A172 (cell line): ENCODE measurements at regions not wholly inside any gene's neighbourhood (a gene's known extent, or its start where the extent isn't known, plus 50 kb on each side); places are given as distances from the start of the nearest gene placed in this dataset.
A peak's percentile ranks its signal among the peaks of the same experiment; 100 is the strongest.

Source experiments
- DNase-seq: peaks from one replicate; pipeline ENCODE4 v3.0.0-alpha.2; 2015; ENCODE audit warnings: low spot score

DNA sequence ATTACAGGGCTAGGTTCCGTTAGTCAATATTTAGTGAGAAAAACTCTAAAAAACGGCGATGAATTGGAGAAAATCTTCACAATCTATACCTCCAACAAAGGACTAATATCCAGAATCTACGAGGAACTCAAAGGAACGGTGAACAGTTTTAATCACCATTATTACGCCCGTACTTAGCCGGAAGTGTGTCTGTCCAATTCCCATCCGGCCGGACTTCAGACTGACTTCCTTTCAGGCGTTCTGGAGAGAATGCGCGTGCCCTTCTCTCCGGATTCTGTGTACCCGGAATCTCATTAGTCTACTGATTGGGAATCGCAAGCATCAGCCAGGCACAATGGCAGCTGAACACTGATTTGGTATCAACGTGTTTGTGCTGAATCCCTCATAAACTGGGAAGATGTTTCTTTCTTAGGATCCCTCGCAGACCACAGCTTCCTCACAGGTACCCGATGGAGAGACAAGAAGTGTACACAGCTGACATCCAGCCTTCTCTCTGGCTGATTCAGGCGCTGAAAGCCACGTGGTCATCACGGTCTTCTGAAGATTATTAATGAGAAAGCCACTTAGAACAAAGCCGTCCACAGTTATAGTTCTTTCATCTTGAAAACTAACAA, 239.9 kb downstream of the ZNF516 start:
- DNase-seq, result no peak

DNA sequence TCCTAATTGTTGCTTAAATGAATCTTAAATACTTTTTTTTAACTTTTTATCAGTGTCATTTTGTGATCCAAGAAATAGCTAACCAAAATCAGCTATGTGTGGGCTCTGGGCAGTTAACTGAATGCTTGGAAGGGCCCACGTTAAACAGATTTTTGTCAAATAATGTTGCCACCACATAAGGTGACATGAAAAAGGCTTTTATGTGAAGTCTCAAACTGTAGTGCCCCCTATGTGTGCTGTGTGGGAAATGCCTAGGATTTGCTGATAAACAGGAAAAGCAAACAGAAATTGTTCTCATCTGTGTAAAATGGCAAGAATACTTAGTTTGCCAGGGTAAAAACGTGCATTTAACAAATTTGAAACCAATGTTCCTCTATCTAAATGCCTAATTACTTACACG, 242.2 kb downstream of the ZNF516 start:
- DNase-seq, result no peak

DNA sequence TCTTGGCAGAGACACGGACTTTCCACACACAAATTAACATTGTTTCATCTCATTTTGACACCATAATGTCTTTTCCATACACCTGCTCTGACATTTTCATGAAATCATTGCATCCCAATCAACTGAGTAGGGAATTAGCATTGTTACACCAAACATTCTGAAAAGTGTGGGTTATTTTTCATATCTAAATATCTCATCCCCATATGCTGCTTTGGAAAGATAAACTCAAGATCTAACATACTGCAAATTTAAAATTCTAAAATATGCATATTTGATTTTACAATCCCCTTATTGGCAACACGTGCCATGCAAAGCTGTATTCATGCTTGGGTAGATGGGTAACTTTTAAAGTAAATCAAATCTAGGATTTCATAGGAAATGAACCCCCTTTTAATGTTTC, 242.9 kb downstream of the ZNF516 start:
- no peak for DNase-seq

DNA sequence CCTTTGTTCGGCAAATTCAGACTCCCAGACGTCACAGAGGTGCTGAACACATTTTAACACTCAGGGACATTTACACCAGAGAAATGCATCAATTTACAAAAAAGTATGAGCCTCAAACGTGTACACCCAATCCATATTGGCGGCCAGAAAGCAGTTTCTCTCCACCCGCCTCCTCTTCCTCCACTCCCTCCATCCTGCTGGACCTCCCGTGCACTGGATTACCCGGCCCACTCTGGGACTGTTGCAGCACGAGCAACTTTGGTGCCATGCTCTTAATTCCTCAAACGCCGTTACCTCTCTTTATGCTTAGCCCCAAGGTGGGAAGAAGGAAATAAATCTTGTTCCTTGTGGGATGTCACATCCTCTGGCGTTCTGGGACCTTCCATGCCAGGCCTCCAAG, 243.4 kb downstream of the ZNF516 start:
- no peak for DNase-seq

DNA sequence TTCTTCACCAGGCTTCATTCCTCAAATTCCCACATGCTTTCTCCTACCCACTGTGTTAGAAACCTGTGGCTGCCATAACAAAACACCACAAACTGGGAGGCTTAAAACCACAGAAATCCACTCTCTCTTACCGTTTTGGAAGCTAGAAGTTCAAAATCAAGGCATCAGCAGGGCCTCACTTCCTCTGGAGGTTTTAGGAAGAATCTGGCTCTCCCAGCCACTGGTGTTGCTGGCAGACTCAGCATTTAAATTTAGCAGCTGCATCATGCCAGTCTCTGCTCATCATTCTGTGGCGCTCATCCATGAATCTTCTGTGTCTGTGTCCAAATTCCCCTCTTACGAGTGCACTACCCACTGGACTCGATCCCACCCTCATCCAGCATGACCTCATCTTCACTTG, 248.5 kb downstream of the ZNF516 start:
- no peak for DNase-seq

DNA sequence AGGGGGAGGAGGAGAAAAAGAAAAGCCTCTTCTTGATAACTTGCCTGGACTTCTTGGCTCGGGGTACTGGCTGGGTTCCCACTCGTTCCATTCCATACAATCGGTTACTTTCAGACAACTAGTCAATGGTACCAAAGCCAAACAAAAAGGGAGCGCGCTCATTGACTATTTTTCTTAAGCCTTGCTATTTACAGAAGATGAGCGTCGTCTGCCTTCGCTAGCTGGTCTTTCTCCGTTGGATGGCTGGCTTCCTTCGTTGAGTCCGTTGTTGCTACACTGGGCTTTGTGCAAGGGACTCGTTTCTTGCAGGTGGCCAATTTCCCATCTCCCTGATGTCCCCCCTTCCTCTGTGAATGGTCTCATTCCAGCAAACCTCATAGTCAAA, 260.4 kb downstream of the ZNF516 start:
- DNase-seq, result no peak

DNA sequence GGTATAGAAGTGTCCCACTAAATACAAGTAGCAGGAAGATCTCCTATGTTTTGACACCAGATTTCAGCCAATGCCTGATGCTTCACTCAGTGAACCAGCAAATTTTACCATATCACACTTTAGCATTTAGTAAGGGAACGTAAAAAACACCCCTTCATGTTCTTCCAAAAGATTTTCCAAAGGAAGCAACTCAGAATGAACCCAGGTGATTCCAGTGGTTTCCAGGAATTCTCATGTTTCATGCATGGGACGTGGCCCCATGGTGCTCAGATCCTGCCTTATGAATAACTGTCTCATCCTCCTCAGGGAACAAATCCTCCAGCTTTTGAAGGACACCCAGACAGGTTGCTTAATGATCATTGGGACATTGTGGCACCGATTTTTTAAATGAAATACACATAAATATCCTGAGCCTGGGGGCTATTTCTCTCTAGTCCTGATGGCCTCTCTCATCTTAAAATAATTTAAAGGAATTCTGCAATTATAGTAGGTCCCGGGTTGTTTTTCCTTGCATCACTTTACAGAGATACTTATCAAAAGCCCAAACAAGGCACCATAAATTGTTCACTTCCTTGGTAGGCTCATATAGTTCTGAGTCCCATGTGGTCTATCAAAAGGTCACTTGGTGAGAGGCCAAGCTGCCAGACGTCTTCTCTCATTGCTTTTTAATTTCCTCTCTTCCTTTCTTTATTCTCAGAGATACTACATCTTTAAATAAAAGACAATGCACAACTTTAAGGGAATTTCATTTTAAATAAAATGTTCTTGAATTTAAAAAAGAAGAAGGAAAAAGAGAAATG, 261.0 kb downstream of the ZNF516 start:
- peak; percentile 4 for DNase-seq

DNA sequence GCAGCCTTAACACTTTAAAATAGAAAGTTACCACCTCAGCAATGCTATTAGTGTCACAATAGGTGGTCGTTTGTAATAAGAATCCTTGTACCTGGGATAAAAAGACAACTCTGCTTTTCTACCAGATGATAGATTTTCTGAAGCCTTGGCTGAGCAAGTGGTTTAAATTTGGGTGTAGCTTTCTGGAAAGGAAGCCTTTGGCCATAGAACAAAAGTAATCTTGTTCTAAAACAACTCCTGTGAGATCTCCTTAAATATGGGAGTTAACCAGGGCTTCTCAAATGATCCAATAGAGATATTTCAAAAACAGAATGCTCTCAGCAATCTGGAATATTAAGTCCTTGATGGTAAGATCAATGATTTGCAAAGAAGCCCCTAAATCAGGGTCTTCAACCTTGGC, 261.6 kb downstream of the ZNF516 start:
- DNase-seq, result no peak

DNA sequence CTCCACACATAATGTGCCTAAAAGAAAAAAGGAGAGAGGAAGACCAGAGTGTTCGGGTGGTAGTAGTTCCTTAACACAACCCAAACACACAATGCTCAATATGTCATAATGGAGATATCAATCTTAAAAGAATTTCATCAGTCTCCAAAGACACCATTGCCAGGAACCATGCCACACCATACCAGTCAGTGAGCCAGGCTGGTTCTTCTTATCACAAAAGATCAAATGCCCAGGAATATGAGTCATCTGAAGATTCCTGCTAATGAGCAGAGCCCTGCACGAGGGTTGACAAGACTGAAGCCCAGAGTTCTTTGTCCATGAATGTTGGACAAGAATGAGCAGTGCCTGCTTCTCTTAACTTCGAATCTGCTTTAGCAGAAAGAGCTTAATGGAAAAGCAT, 262.3 kb downstream of the ZNF516 start:
- peak; percentile 60 for DNase-seq

DNA sequence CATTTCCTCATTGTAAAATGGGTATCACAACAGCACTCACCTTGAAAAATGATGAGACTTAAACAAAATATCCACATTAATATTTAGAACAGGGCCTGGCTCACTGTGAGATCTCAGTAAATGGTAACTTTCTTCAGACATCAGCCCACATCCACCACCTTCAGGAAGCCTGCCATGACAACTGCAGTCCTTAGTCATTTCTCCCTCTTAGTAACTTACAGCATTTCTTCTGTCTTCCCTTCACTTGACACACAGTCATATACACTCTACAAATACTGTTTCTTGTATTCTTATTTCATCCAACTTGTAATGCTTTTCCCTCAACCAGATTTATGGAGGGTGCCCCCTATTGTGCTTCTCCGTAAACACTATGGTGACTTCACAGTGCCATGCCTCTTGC, 263.0 kb downstream of the ZNF516 start:
- no peak for DNase-seq

DNA sequence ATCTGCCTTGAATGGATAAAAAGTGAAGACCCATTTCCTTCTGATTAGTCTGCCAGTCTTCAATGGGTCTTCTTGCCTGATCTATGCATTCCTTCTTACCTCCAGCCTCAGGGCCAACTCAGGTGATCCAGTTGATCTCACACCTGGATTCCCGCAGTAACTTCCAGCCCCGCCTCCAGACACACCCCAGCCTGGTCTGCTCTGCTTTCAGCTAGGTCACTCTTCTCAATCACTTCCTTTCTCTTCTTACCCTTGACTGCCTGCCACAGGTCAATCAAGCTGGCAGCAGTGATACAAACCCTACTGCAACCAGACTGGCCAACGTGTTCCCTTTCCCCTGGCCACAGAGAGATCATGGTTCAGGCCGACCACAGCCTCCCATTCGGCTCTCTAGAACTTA, 263.6 kb downstream of the ZNF516 start:
- no peak for DNase-seq

DNA sequence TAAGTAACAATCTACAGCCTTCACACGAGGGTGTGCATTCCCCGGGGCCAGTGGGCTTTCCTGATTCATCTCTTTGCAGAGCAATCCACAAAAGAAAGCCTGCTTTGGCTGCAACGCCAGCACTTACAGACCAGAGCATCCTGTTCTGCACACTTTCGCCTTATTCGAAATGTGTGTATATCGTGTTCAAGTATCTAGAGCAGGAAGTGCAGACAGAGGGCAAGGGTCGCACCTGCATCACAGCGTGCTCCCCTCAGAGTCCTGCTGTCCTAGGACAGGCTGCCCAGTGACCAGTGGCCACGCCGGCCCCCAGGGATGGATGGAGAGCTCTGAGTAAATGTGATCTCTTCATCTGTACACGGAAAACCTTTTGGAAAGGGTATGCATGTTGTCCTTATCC, 264.3 kb downstream of the ZNF516 start:
- DNase-seq, result no peak

DNA sequence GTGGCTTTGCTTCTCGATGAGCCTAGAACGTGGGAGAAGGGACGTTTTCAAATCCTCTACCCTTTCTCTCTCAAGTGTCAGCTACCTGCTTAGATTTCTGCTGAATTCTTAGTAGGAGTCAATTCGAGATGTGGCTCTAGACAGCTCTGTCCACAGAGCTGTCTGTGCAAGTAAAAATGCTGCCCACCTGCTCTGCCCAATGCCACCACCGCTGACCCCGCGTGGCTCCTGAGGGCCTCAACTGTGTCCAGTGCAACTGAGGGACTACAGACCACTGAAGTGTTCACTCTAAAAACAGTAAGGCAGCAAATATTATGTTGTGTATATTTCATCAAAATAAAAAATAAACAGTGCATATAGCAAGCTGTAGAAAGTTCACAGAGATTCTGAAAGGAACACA, 266.3 kb downstream of the ZNF516 start:
- DNase-seq, result no peak

DNA sequence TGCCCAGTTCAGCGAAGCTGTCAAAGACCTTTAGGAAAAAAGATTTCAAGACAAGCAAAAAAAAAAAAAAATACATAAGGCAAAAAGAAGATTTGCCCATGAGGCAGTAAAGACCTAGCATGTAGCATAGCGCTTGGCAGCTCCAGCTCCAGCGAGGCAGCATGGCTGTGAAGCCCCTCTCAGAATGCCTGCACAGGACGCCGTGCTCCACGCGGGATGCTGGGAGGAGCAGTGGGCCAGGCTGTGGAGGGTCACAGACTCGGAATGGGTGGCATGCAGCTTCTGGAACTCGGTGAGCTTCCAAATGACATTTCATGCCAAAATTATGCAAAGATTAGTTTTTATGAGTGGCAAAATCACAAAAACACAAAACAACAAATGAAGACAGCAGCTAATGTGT, 267.3 kb downstream of the ZNF516 start:
- no peak for DNase-seq

DNA sequence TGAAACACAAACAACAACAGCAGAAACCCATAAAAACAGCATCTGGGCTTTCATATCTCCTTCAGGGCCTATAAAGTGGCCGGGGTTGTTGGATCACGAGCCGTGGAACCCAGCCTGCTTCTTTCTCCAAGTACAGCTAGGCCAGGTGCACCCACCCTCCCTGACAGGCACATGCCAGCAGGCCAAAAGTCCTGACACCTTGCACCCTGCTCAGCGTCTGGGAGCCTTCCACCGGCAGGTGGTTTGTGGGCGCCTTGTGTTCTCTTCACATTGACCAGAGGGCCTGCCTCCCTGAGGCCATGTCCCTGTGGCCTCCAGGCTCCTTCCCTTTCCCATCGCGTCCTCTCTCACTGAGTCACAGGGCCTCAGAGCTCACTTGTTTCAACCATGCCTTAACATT, 271.6 kb downstream of the ZNF516 start:
- DNase-seq, result no peak

DNA sequence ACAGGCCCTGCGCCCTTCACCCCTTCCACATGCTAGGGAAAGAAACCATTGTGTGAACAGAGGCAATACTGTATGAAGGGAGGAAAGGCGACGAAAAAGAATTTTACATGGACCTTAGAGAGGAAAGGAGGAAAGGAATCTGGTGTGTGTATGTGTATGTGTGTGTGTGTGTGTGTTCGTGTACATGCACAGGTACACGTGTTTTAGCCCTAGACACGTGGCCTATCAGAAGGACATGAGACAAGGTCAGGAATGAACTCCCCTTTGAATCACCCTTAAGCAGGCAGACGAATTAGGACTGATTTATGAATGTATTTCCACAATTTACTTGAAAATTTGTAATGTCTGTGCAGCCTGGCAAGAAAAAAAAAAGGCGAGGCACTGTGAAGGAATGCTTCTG, 276.0 kb downstream of the ZNF516 start:
- DNase-seq, result no peak

DNA sequence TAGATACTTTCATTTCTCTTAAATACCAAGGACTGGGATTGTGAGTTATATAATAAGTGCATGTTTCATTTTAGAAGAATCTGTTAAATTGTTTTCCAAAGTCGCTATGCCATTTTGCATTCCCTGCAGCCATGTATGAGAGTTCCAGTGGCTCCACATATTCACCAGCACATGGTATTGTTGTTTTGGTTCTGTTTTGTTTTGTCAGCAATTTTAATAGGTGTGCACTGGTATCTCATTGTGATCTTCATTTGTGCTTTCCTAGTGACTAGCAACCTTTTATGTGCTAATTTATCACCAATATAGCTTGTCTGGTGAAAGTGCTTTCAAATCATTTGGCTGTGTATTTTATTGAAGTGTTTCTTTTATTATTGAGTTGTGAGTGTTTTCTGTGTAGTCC, 278.9 kb downstream of the ZNF516 start:
- no peak for DNase-seq

DNA sequence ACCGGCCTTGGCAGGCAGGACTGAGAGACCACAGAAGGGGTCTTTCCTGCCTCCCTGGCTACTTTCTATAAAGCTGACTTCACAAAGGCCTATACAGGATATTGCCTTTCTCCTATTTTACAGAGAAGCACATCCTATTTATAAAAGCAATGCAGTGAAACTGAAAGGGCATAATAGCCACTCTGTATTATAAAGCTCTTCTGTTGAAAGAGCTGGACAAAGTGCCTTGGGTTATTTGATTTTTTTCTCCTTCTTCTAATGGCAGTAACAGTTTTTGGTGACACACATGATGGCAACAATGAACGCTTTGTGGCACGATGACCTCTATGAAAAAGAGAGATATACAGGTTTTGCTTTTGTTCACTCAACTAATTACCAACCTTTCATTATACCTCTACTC, 281.1 kb downstream of the ZNF516 start:
- no peak for DNase-seq

DNA sequence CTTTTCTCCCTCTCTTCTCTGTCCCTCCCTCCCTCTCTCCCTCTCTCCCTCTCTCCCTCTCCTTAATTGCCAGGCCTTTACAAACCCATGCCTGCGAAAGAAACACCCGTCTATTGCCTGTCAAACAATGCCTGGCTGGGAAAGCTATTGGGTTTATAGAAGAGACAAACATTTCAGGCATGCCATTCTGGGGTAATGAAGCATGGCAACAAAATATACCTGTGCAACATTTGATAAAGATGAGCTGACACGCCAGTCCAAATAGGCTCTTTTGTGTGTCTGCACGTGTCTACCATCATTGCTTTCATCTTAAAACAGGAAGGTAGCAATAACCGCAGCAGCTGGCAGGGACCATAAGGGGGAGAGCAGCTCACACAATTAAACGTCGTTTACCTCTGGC, 282.1 kb downstream of the ZNF516 start:
- no peak for DNase-seq

DNA sequence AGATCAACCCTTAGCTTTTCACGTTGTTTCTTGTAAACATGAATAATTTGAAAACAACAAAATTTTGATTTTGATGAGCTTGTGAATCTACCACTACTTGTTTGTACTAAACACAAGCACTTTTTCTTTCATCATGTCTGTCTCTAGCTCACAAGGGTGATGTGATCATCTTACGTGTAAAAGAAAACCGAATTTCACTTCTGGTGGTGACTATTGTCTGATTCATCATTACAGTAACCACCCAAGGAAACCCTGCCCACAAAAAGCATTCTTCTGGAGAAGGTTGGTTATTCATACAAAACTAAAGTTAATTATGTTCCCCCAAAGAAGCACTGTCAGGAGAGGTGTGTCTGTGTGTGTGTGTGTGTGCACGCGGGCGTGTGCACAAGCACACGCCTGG, 285.4 kb downstream of the ZNF516 start:
- DNase-seq, result peak; percentile 37

DNA sequence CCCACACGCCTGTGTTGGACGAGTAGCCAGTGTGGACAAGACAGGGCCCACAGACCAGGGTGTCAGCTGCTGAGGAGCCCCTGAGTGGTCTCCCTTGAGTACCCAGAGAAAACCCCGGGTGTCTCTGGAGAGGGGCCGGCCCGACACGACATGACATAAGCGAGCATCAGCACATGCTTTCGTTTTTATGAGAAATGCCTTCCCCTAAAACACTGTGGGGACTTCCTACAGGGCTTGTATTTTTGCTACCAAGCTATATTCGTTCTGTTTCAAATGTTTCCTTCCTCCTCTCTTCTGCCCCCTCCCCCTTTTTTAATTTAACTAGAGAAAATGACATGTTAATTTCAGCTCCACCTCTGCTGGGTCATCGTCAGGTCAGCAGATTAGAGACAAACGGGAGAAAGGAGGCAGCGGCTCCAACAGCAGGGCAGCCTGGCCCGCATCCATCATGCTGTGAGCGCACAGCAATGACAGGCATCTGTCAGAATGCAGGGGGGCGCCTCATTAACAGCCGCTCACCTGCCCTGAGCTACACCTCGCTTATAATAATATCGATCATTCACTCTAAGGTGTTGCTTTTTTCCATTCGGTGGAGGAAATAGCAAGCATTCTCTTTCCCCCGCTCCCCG, 286.2 kb downstream of the ZNF516 start:
- no peak for DNase-seq

DNA sequence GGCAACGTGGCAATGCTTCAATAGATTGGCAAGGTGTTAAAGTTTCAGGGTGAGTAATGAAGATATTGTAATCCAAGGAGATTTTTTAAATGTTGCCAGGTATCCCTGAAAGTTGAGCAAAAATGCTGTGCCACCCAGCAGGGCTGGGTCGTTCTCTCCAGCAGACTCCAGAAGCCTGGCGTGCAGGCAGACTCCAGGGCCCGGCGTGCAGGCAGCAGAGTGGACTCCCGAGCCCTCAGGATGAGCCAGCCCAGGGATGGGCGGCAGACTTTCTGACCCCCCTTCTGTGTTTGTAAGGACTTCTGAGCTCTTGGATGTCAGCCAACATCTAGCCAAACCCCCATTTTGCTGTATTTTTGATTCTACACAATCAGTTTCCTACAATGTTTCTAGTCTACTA, 289.1 kb downstream of the ZNF516 start:
- DNase-seq, result no peak

DNA sequence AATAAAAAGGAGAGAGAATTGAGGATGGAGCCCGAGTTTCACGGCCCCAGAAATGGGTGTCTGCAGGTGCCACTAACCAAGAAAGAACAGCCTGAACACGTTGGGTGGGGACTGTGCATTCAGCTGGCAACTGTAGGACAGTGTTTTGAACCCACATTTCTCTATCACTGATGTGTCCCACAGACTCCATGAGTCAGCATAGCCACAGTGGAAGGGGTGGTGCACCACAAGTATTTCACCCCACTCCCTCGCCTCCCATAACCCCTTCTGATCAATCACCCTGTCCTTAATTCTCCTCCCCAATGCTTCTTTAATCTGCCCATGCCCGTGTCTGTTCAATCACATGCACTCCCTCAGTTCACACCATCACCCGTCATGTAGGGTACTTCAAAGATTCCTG, 291.5 kb downstream of the ZNF516 start:
- no peak for DNase-seq
